Liver (tissue), 8 donors: ENCODE measurements at regions not wholly inside any gene's neighbourhood (a gene's known extent, or its start where the extent isn't known, plus 50 kb on each side); places are given as distances from the start of the nearest gene placed in this dataset.

Source experiments
- DNase-seq: peaks from one replicate; pipeline ENCODE4 v3.0.0-alpha.2; 2017; ENCODE audit warnings: low spot score
- H3K27ac ChIP-seq, 2 donors: one replicate each; pipeline ENCODE4 v1.7.0; 2013; ENCODE audit warnings: inconsistent platforms in 2 of 2, low read length in 2 of 2, control low read depth in 1 of 2, low read depth in 1 of 2, mild to moderate bottlenecking in 1 of 2
- H3K27me3 ChIP-seq, 4 donors: one replicate each; pipeline versions ENCODE4 v1.6.1 to v1.7.0; 2013; ENCODE audit warnings: low read length in 3 of 4, inconsistent platforms in 1 of 4, mild to moderate bottlenecking in 1 of 4, moderate library complexity in 1 of 4; ENCODE audit not compliant: control insufficient read depth in 4 of 4, insufficient read depth in 4 of 4
- H3K36me3 ChIP-seq, 4 donors: one replicate each; pipeline versions ENCODE4 v1.6.1 to v1.7.0; 2013; ENCODE audit warnings: low read length in 3 of 4, mild to moderate bottlenecking in 3 of 4, low read depth in 1 of 4, moderate library complexity in 1 of 4; ENCODE audit not compliant: control insufficient read depth in 4 of 4, insufficient read depth in 3 of 4
- H3K4me1 ChIP-seq, 4 donors: one replicate each; pipeline versions ENCODE4 v1.6.1 to v1.7.0; 2013; ENCODE audit warnings: low read length in 3 of 4, mild to moderate bottlenecking in 3 of 4, moderate library complexity in 1 of 4; ENCODE audit not compliant: control insufficient read depth in 4 of 4, insufficient read depth in 4 of 4
- H3K4me3 ChIP-seq, 3 donors: one replicate each; pipeline versions ENCODE4 v1.6.1 to v1.7.0; 2013; ENCODE audit warnings: low read length in 3 of 3, control low read depth in 1 of 3, low read depth in 1 of 3, mild to moderate bottlenecking in 1 of 3
- H3K9ac ChIP-seq, 2 donors: one replicate each; pipeline ENCODE4 v1.7.0; 2013; ENCODE audit warnings: low read length in 2 of 2, mild to moderate bottlenecking in 2 of 2, moderate library complexity in 2 of 2, control low read depth in 1 of 2, low read depth in 1 of 2
- H3K9me3 ChIP-seq, 4 donors: one replicate each; pipeline versions ENCODE4 v1.6.1 to v1.7.0; 2013; ENCODE audit warnings: low read length in 3 of 4; ENCODE audit not compliant: control insufficient read depth in 4 of 4
- EGR1 ChIP-seq, 2 donors: IDR thresholded peaks; 2 replicates each; pipeline ENCODE4 v1.6.1; 2016 to 2018; ENCODE audit warnings: antibody characterized with exemption in 2 of 2, low read depth in 2 of 2
- FOXA1 ChIP-seq: IDR thresholded peaks from 2 replicates; pipeline ENCODE4 v1.6.1; 2016; ENCODE audit warnings: antibody characterized with exemption
- FOXA2 ChIP-seq: IDR thresholded peaks from 2 replicates; pipeline ENCODE4 v1.6.1; 2016; ENCODE audit warnings: antibody characterized with exemption
- GABPA ChIP-seq, 2 donors: IDR thresholded peaks in 1 of 2; conservative IDR thresholded peaks in 1 of 2; 2 replicates each; pipeline ENCODE4 v1.6.1; 2016; ENCODE audit warnings: antibody characterized with exemption in 2 of 2, mild to moderate bottlenecking in 1 of 2, moderate library complexity in 1 of 2
- HNF4A ChIP-seq, 2 donors: conservative IDR thresholded peaks; 2 replicates each; pipeline ENCODE4 v1.6.1; 2016; ENCODE audit warnings: antibody characterized with exemption in 2 of 2, mild to moderate bottlenecking in 2 of 2
- HNF4G ChIP-seq: IDR thresholded peaks from 2 replicates; pipeline ENCODE4 v1.6.1; 2016; ENCODE audit warnings: antibody characterized with exemption
- JUND ChIP-seq, 2 donors: IDR thresholded peaks; 2 replicates each; pipeline ENCODE4 v1.6.1; 2016; ENCODE audit warnings: antibody characterized with exemption in 2 of 2
- NR2F2 ChIP-seq: IDR thresholded peaks from 2 replicates; pipeline ENCODE4 v1.6.1; 2016; ENCODE audit warnings: antibody characterized with exemption
- RAD21 ChIP-seq, 2 donors: IDR thresholded peaks; 2 replicates each; pipeline ENCODE4 v1.6.1; 2016; ENCODE audit warnings: antibody characterized with exemption in 2 of 2, mild to moderate bottlenecking in 2 of 2
- RXRA ChIP-seq, 2 donors: IDR thresholded peaks; 2 replicates each; pipeline ENCODE4 v1.6.1; 2017 to 2018; ENCODE audit warnings: antibody characterized with exemption in 2 of 2, mild to moderate bottlenecking in 1 of 2
- SP1 ChIP-seq: IDR thresholded peaks from 2 replicates; pipeline ENCODE4 v1.6.1; 2018; ENCODE audit warnings: antibody characterized with exemption, mild to moderate bottlenecking
- TAF1 ChIP-seq: conservative IDR thresholded peaks from 2 replicates; pipeline ENCODE4 v1.6.1; 2016; ENCODE audit warnings: antibody characterized with exemption, mild to moderate bottlenecking
- YY1 ChIP-seq: IDR thresholded peaks from 2 replicates; pipeline ENCODE4 v1.6.1; 2016; ENCODE audit warnings: antibody characterized with exemption, mild to moderate bottlenecking
- WGBS: extraction: QIAGEN DNeasy Blood & Tissue Kit; methylation state at CpG from one replicate; pipeline ENCODE4 v1.1.7; 2013; 5-methylcytosine and 5-hydroxymethylcytosine counted together
- TF ChIP-seq, protein P1 (sequence below): IDR thresholded peaks from 2 replicates; pipeline ENCODE4 v1.6.1; 2016; ENCODE audit warnings: antibody characterized with exemption
- TF ChIP-seq, protein P2 (sequence below): IDR thresholded peaks from 2 replicates; pipeline ENCODE4 v1.6.1; 2016; ENCODE audit warnings: antibody characterized with exemption
- TF ChIP-seq, protein P3 (sequence below): IDR thresholded peaks from 2 replicates; pipeline ENCODE4 v1.6.1; 2016; ENCODE audit warnings: antibody characterized with exemption
- TF ChIP-seq, protein P4 (sequence below): IDR thresholded peaks from 2 replicates; pipeline ENCODE4 v1.6.1; 2016; ENCODE audit warnings: antibody characterized with exemption, mild to moderate bottlenecking
- TF ChIP-seq, protein P5 (sequence below): fragments of 150-350 bp; IDR thresholded peaks from 2 replicates; pipeline ENCODE4 v1.5.1; 2017; ENCODE audit warnings: improper control_type of control experiment, low read depth, low read length; ENCODE audit not compliant: missing input control
- donor health status: healthy.
- donor health status: healthy.
- donor health status: healthy.
- donor health status: healthy.
- donor health status: healthy.

DNA sequence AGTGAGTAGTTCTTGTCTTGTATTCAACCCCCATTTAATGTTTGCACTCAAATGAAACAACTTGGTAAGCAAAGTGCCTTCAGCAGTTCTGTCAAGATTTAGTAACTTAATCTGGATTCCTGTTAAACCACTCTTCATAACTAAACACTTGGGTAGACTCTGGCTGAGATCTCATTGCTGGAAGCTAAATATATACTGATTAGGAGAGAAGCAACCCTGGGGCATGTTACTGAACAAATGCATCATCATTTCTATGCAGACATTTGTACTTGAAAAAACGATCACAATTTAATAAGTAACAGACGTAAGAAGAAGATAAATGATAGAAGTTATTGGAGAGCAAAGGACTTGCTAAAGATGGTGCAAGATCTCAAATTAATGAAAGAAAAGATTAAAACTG, 308.4 kb upstream of the POM121L12 start (continued):
- TF ChIP-seq, protein P1, sequence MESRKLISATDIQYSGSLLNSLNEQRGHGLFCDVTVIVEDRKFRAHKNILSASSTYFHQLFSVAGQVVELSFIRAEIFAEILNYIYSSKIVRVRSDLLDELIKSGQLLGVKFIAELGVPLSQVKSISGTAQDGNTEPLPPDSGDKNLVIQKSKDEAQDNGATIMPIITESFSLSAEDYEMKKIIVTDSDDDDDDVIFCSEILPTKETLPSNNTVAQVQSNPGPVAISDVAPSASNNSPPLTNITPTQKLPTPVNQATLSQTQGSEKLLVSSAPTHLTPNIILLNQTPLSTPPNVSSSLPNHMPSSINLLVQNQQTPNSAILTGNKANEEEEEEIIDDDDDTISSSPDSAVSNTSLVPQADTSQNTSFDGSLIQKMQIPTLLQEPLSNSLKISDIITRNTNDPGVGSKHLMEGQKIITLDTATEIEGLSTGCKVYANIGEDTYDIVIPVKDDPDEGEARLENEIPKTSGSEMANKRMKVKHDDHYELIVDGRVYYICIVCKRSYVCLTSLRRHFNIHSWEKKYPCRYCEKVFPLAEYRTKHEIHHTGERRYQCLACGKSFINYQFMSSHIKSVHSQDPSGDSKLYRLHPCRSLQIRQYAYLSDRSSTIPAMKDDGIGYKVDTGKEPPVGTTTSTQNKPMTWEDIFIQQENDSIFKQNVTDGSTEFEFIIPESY: no peak
- no peak for TF ChIP-seq HNF4A (conservative IDR thresholded peaks at IDR 0.05)
- no peak for TF ChIP-seq JUND (IDR thresholded peaks at IDR 0.05)
- no peak for TF ChIP-seq SP1
- TF ChIP-seq EGR1 (IDR thresholded peaks at IDR 0.05; ENCODE audit: low read depth in 2 of 2): no peak
- no peak for TF ChIP-seq YY1

DNA sequence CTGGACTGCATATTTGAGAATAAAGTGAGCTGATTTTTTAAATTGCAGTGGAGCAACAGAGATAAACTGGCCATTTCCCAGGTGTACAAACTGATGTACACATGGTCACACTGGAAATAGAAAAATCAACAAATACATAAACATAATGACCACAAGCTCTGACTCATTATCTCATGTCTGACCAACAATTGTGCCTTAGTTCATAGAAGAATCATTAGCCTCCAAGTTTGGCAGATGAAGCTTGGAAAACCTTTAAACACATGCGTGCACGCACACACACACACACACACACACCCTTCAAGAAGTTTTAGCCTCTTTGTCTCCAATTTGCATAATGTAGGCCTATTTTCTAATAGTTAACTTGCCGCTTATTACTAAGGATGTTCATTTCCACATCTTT, 308.9 kb upstream of the POM121L12 start:
- H3K4me1 ChIP-seq: no peaks in the 10 kb centered on the region
- H3K27ac ChIP-seq: no peak overlapping the region
- H3K4me3 ChIP-seq: no peak overlapping the region
- H3K36me3 ChIP-seq: no peaks in the 10 kb centered on the region
- WGBS: 76% methylated on average over 3 of the region's 3 CpGs
- DNase-seq: no peak
- H3K27me3 ChIP-seq: no peaks in the 10 kb centered on the region
- no peak overlapping the region for H3K9ac ChIP-seq
- no peak for TF ChIP-seq FOXA1
- TF ChIP-seq HNF4G: no peak
- no peak for TF ChIP-seq EGR1 (IDR thresholded peaks at IDR 0.05; ENCODE audit: low read depth in 2 of 2)
- TF ChIP-seq GABPA (IDR thresholded peaks at IDR 0.05 in 1 of 2, conservative IDR thresholded peaks at IDR 0.05 in 1 of 2): no peak
- TF ChIP-seq TAF1: no peak
- TF ChIP-seq, protein P2, sequence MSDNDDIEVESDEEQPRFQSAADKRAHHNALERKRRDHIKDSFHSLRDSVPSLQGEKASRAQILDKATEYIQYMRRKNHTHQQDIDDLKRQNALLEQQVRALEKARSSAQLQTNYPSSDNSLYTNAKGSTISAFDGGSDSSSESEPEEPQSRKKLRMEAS: no peak
- no peak for TF ChIP-seq JUND (IDR thresholded peaks at IDR 0.05)
- TF ChIP-seq, protein P3, sequence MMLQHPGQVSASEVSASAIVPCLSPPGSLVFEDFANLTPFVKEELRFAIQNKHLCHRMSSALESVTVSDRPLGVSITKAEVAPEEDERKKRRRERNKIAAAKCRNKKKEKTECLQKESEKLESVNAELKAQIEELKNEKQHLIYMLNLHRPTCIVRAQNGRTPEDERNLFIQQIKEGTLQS: no peak
- no peak for TF ChIP-seq SP1
- no peak for TF ChIP-seq RXRA (IDR thresholded peaks at IDR 0.05)
- TF ChIP-seq, protein P4, sequence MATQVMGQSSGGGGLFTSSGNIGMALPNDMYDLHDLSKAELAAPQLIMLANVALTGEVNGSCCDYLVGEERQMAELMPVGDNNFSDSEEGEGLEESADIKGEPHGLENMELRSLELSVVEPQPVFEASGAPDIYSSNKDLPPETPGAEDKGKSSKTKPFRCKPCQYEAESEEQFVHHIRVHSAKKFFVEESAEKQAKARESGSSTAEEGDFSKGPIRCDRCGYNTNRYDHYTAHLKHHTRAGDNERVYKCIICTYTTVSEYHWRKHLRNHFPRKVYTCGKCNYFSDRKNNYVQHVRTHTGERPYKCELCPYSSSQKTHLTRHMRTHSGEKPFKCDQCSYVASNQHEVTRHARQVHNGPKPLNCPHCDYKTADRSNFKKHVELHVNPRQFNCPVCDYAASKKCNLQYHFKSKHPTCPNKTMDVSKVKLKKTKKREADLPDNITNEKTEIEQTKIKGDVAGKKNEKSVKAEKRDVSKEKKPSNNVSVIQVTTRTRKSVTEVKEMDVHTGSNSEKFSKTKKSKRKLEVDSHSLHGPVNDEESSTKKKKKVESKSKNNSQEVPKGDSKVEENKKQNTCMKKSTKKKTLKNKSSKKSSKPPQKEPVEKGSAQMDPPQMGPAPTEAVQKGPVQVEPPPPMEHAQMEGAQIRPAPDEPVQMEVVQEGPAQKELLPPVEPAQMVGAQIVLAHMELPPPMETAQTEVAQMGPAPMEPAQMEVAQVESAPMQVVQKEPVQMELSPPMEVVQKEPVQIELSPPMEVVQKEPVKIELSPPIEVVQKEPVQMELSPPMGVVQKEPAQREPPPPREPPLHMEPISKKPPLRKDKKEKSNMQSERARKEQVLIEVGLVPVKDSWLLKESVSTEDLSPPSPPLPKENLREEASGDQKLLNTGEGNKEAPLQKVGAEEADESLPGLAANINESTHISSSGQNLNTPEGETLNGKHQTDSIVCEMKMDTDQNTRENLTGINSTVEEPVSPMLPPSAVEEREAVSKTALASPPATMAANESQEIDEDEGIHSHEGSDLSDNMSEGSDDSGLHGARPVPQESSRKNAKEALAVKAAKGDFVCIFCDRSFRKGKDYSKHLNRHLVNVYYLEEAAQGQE: no peak
- TF ChIP-seq FOXA2: no peak
- no peak for TF ChIP-seq HNF4A (conservative IDR thresholded peaks at IDR 0.05)
- no peak for TF ChIP-seq YY1
- TF ChIP-seq, protein P1: no peak
- TF ChIP-seq, protein P5, sequence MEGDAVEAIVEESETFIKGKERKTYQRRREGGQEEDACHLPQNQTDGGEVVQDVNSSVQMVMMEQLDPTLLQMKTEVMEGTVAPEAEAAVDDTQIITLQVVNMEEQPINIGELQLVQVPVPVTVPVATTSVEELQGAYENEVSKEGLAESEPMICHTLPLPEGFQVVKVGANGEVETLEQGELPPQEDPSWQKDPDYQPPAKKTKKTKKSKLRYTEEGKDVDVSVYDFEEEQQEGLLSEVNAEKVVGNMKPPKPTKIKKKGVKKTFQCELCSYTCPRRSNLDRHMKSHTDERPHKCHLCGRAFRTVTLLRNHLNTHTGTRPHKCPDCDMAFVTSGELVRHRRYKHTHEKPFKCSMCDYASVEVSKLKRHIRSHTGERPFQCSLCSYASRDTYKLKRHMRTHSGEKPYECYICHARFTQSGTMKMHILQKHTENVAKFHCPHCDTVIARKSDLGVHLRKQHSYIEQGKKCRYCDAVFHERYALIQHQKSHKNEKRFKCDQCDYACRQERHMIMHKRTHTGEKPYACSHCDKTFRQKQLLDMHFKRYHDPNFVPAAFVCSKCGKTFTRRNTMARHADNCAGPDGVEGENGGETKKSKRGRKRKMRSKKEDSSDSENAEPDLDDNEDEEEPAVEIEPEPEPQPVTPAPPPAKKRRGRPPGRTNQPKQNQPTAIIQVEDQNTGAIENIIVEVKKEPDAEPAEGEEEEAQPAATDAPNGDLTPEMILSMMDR: no peak
- TF ChIP-seq NR2F2: no peak
- TF ChIP-seq RAD21 (IDR thresholded peaks at IDR 0.05): no peak
- no peaks in the 10 kb centered on the region for H3K9me3 ChIP-seq
